Mesothelial cell of epicardium (in vitro differentiated cells): ENCODE measurements at regions not wholly inside any gene's neighbourhood (a gene's known extent, or its start where the extent isn't known, plus 50 kb on each side); places are given as distances from the start of the nearest gene placed in this dataset.

Source experiments
- DNase-seq, 2 experiments: peaks; one replicate each; pipeline ENCODE4 v3.0.0; 2021; ENCODE audit warnings: low spot score in 2 of 2; ENCODE audit not compliant: unreplicated experiment in 2 of 2
- H3K27ac Mint-ChIP-seq: 2 replicates; pipeline ENCODE4 v1.8.0; 2021; ENCODE audit warnings: mixed read lengths
- H3K27me3 Mint-ChIP-seq: 2 replicates; pipeline ENCODE4 v1.8.0; 2021; ENCODE audit warnings: low read depth, mixed read lengths
- H3K36me3 Mint-ChIP-seq: 2 replicates; pipeline ENCODE4 v1.8.0; 2021; ENCODE audit warnings: mixed read lengths
- H3K4me1 Mint-ChIP-seq: 2 replicates; pipeline ENCODE4 v1.8.0; 2021; ENCODE audit warnings: mixed read lengths
- H3K4me3 Mint-ChIP-seq: 2 replicates; pipeline ENCODE4 v1.8.0; 2021; ENCODE audit warnings: mild to moderate bottlenecking, moderate library complexity, mixed read lengths
- H3K9me3 Mint-ChIP-seq: 2 replicates; pipeline ENCODE4 v1.8.0; 2021; ENCODE audit warnings: mixed read lengths
- CTCF ChIP-seq: fragments of 200-600 bp; sonication (generic); IDR thresholded peaks from one replicate; pipeline ENCODE4 v1.5.0; 2021; ENCODE audit warnings: antibody characterized with exemption; ENCODE audit not compliant: unreplicated experiment

GRCh38 chr7:156119771-156120170, 307.5 kb upstream of the SHH start:
- H3K27me3 Mint-ChIP-seq = peaks cover 8% of the 10 kb centered on the region
- no peak overlapping the region for H3K4me3 Mint-ChIP-seq
- no peak overlapping the region for H3K27ac Mint-ChIP-seq
- H3K9me3 Mint-ChIP-seq = no peaks in the 10 kb centered on the region
- TF ChIP-seq CTCF = no peak
- DNase-seq = no peak
- no peaks in the 10 kb centered on the region for H3K36me3 Mint-ChIP-seq
- no peaks in the 10 kb centered on the region for H3K4me1 Mint-ChIP-seq

GRCh38 chr7:156118248-156118645, 306.0 kb upstream of the SHH start:
- no peak for TF ChIP-seq CTCF
- no peak for DNase-seq
- no peaks in the 10 kb centered on the region for H3K9me3 Mint-ChIP-seq

DNA sequence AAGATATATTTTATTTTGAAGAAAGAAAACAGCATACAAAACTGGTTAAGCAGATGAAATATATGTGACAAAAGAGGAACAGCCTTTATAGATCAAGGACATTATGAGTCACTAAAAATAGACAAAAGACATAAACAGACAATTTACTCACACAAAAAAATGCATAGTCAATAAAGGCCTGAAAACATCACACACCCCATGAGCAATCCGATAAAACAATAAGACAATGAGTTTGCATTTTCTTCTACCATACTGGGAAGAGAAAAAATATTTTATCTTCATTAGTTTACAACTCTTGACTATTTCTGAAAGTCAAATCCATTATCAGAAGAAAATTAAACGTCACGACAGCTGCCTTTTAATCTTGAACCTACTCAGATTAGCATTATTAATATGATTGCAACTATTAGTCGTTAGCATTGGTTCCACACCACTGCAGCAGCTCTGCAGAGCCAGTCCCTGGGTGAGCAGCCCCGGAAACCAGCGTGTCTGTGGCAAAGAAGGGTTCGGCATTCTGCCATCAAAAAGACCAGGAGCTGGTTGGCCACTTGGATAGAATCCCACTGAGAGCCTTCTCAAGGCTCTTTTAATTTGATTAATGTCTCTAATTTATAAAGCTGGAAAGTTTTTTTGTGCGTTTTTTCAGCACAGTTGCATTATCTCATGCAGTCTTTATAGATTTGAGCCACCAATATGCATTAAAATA, 305.4 kb upstream of the SHH start:
- H3K27me3 Mint-ChIP-seq = peaks cover 11% of the 10 kb centered on the region

More at GRCh38 chr7:156118248-156118645, 306.0 kb upstream of the SHH start:
- Mint-ChIP-seq H3K36me3 (no peaks in the 10 kb centered on the region), H3K27me3 (peaks cover 11% of the 10 kb centered on the region), H3K4me1 (no peaks in the 10 kb centered on the region), H3K4me3 (no peak overlapping the region), H3K27ac (no peak overlapping the region)

GRCh38 chr7:156116514-156117215, 304.4 kb upstream of the SHH start:
- no peaks in the 10 kb centered on the region for H3K36me3 Mint-ChIP-seq
- DNase-seq = no peak
- no peak for TF ChIP-seq CTCF
- no peak overlapping the region for H3K4me3 Mint-ChIP-seq
- H3K4me1 Mint-ChIP-seq = no peaks in the 10 kb centered on the region
- peaks cover 10% of the 10 kb centered on the region for H3K27me3 Mint-ChIP-seq
- H3K9me3 Mint-ChIP-seq = no peaks in the 10 kb centered on the region
- no peak overlapping the region for H3K27ac Mint-ChIP-seq

More for the DNA sequence above, 305.4 kb upstream of the SHH start:
- Mint-ChIP-seq H3K27ac (no peak overlapping the region), H3K36me3 (no peaks in the 10 kb centered on the region), H3K4me1 (no peaks in the 10 kb centered on the region), H3K9me3 (no peaks in the 10 kb centered on the region), H3K4me3 (no peak overlapping the region)
- no peak for TF ChIP-seq CTCF
- no peak for DNase-seq

GRCh38 chr7:156115582-156115981, 303.3 kb upstream of the SHH start:
- no peaks in the 10 kb centered on the region for H3K4me1 Mint-ChIP-seq
- no peak for DNase-seq
- H3K9me3 Mint-ChIP-seq = no peaks in the 10 kb centered on the region
- no peak for TF ChIP-seq CTCF
- no peak overlapping the region for H3K27ac Mint-ChIP-seq
- H3K36me3 Mint-ChIP-seq = no peaks in the 10 kb centered on the region
- peaks cover 12% of the 10 kb centered on the region for H3K27me3 Mint-ChIP-seq
- no peak overlapping the region for H3K4me3 Mint-ChIP-seq
